ENCODE measurements at regions not wholly inside any gene's neighbourhood (a gene's known extent, or its start where the extent isn't known, plus 50 kb on each side); places are given as distances from the start of the nearest gene placed in this dataset.

DNA sequence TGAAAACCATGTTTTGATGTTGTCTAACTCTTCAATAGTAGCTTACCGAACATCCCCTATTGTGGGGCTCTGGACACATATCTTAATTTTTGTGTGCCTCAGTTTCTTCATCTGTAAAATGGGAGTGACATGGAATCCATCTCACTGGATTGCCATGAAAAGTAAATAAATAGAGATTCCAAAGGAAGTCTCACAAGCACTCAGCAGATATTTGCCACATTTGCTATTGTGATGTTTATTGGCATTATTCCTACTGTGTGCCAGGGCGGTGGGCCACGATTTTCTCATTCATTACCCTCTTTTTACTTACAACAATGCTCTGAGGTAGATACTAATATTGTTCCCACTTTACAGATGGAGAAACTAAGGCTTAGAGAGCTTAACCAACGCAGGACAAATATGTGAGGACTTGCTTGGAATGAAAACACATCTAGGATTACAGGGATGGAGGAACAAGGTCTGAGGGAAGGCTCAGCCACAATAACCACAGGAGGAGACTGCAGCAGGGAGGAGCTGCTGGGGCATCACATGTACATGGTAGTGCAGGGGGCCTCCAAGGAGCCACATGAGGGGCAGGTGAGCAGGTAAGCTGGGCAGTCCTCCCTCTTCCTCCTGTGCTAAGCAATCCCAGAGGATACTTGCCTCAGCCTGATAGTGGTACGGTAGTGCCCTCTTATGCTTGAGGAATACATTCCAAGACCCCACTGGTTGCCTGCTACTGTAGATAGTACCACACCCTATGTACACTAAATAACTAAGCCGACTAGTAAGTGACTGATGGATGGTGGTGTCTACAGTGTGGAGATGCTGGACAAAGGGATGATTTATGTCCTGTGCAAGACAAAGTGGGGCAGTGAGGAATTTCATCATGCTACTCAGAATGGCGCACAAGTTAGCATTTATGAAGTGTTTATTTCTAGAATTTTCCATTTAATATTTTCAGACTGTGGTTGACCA, 176.9 kb downstream of the FOXA2 start:
- no peak for DNase-seq (ENCODE audit: low spot score)

DNA sequence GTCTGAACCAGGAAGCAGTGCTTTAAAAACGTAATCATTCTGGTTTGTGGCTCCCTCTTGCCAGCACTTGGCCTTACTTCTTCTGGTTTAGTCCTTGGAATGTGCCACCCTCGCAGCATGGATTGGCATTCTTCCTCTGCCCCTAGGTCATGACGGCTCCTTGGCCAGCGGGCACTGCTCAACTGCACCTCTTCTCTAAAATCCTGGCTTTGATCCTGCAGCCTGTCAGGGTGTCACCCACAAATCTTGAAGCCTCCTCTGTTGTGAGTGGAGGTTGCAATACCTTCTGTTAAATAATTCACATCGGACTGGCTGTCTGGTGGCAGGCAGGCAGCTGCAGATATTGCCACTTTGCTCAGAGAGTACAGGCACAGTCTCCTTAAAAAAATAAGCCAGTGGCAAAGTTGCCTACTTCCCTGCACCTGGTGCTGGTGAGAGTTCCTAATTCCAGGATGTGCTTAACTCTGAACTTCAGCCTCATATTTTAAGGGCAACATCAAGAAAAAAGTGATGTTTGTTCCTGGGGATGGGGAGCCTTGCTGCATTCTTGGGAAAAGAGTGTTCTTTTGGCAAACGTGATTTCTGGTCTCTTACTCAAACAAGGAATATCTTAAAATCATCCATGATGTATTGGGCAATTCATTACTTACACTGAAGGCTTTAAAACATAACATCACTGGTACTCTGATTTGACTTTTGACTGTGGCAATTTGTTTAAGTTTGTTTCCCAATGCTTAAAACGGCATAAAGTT, 179.8 kb downstream of the FOXA2 start:
- DNase-seq (ENCODE audit: low spot score) = no peak

DNA sequence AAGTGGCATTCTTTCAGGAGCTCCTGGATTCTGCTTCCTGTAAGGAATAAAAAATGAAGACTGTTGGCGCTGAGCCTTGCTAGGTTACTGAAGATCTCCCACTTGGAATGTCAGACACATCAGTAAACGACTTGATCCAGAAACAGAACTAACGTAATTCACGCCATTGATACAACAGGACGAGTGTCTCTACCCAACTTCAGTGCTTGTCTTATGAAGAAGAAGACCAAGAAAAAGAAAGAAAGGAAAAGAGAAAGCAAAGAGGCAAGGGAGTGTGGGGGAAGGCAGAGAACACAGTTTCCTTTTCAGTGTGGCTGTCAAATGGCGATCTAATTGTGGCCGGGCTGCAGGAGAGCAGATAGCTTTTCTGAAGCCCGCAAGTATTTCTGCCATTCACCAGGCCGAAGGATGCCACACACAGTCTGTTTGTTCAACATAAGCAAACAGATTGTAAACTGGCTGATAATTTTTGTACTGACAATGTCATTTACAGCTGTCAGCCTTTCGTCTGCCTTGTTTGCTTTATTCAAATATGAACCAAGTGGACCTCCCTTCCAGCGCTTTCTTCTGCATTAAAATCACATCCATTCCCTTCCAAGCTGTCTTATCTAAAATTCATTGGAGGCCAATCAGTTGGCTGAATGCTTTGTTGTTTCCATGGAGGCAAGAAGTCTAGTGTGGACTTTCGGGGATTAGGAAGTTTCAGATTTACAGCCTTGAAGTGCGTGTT, 180.6 kb downstream of the FOXA2 start:
- no peak for DNase-seq (ENCODE audit: low spot score)

DNA sequence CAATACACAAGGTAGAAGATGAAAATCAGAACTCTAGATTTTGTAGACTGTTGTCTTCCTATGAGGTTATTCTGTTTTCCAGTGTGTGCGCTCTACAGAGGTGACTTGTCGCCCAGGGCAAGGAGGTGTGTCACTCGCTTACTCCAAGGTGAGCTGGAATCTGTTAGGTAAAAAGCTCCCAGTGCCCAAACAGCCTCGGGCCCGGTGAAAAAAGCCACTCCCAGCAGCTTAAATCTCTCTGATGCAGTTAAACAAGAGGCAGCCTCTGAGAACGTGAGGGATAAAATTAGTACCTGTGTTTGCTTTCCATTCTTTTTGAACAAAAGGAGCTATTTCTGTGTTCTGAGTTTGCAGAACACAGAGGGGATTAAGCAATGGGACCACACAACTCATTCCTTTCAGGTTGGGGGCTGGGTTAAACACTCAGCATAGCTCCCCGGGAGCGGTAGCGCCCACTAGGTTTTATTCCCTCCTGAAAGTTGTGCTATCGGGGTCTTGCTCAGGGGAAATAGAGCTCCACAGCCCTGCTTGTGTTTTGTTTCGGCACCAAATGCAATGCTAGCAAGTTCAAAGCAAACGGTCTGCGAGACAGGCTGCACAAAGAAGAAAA, 181.2 kb downstream of the FOXA2 start:
- DNase-seq (ENCODE audit: low spot score) = no peak

DNA sequence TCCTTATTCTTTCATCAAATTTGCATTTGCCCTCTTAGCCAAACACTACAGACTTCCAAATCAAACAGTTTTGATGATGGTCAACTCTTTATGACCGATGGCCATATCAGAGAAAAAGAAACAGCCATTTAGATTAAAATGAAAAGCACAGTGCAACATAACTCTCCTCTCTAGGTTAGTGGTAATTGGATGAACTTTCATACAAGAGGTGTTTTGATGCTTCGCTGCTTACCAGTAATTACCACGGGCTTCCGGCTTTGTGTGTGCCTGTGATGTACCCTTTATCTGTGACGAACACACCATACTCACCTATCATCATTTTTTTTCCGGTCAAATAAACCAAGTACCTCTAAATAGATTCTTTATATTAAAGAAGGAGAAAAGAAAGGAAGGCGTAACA, 181.8 kb downstream of the FOXA2 start:
- no peak for DNase-seq (ENCODE audit: low spot score)

DNA sequence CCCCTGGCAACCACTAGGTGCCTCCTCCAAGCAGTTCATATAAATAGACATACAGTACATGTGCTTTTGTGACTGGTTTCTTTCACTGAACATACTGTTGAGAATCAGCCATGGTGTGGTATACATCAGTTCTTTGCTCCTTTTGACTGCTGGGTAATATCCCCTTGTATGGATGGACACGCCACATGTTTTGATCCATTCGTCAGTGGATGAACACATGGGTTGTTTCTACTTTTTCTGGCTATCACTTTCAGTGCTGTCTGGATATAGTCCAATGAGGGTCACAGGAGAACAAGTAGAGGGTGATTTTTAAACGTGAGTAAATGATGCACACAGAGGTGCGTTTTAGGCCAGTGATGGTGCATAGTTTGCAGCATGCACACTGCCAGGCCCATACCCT, 183.9 kb downstream of the FOXA2 start:
- no peak for DNase-seq (ENCODE audit: low spot score)

DNA sequence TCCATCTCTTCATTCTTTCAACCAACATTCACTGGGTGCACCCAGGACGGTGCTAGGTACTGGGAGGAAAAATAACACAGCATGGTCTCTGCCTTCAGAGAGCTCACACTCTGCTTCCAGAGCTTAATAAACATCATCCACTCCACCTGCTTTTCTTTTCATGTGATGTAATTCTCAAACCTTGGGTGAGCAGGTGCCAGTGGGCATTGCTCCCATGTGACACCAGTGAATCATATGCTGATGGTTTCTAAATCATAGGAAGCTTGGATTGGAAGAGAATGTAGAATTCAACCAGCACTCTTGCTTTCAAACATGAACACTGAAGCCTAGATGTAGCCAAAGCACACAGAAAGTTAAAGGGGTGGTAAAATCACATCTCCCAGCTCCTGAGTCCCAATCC, 189.8 kb downstream of the FOXA2 start:
- no peak for DNase-seq (ENCODE audit: low spot score)

DNA sequence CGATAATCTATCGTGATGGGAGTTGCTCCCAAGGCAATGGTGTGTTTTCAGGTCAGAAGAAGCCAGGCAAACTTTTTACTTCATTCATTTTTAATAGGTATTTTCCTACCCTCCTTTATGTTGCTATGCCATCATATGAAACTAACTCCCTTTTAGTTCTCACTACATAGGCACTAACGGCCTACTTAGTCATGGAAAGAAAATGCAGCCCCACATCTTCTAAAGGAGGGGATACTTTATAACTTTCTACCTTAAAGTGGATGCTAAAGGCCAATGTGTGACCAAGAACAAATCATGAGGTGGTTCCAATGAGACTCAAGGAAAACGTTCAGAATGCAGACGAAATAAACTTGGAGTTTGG, 193.8 kb downstream of the FOXA2 start:
- DNase-seq (ENCODE audit: low spot score) = no peak

DNA sequence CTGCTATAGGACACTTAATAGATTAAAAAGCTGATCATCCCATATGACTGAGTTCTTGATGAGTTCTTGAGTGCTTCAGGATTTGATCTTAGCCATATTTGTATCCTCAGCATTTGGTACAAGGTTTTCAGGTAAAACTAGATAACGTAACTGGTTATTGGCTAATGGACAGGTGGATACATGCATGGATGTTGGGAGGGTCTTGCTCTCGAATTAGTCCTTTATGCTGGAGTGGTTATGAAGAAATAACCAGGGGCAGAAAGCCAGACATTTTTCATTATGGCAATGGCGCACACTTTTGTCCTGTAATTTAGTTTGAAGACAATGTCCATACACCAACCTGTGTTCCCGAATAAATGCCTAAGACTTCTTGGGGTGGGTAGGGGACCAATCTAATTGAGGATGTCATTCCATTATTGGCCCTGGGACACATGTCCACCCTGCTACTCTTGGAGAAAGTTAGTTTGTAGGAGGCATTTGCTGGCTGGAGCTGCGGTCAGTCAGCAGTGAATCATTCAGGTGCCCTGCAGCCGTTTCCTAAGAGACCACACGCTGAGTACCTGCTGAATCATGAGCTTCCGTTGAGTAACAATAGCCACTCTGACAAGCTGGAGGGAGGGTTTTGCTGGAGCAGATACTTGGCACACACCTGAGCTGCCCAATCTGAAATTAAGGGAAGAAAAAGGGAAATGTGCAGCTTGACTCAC, 194.4 kb downstream of the FOXA2 start:
- DNase-seq (ENCODE audit: low spot score) = no peak

DNA sequence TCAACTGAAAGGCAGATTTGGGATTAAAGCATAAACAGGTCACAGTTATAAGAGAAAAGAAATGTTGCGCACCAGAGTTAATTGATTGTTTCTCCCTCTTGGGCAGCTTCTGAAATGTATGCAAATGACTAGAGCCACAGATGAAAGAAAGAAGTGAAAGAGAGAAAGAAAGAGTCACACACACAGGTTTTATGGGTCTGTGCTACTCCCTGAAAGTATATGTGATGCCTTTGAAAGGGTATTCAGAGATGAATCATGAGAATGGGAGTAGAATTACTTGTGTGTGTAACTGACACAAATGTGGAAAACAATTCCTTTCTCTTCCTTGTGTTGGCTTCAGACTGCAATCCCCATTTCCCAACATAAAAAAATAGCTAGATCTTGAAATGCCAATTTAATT, 196.9 kb downstream of the FOXA2 start:
- no peak for DNase-seq (ENCODE audit: low spot score)

DNA sequence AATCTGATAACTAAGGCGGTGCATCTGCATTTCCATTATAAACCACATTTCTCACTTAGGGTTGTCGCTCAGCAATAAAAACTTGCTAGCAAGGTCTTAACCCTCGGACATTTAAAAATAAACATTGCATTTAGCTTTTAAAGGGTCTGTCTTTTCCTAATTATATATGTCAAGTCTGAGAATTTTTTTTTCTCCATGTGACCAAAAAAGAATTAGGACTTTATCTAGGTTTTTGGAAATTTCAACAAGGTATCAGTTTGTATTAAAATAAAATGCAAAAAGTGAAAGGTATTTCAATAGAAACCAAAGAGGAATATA, 198.1 kb downstream of the FOXA2 start:
- DNase-seq (ENCODE audit: low spot score) = no peak

DNA sequence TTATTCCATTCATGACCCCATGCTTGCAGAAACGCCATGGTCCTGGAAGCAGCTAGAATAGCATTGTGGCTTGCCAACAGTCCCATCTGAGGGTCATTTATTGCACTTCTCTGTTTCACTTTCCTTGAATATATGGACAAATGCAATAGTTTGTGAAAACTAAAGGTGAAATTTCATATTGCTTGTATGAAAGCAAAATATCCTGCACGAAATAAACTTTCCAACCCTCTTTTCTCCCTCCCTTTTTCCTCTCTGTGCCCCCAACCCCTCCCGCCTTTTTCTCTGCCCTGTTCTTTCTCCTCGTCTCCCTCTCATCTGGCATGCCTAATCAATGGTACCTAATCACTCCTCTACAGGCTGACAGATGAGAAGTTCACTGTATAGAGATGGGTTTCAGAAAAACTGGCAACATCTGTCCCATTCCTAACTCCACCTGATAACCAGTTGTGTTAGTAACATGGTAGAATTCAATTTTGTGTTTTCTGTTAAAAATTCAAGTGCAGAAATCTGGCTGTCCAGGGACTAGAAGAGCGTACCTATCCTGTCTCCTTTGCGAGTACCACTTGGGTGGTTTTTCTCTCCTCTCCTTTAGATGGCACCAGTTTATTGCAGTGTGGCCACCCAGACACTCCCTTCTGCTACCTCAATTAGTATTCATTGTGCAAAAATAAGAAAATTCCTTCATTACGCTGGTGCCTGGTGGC, 198.6 kb downstream of the FOXA2 start:
- DNase-seq (ENCODE audit: low spot score) = no peak

DNA sequence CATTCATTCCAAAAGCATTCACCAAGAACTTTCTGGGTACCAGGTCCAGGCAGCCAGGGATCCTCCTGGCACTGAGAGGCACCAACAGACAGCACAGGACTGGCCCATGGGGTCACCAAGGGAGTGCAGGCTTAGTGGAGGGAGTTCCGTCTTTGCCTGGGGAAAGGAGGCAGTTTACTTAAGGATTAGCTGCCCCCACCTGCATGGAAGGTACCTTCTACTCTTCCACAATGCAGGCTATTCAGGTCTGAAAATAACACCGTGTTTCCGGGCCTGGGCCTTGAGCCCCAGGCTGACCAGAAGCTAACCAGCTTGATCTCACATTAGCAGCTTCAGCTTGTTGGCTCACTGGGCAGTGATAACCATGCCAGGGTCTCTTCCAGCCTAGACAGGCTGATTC, 199.4 kb downstream of the FOXA2 start:
- no peak for DNase-seq (ENCODE audit: low spot score)

DNA sequence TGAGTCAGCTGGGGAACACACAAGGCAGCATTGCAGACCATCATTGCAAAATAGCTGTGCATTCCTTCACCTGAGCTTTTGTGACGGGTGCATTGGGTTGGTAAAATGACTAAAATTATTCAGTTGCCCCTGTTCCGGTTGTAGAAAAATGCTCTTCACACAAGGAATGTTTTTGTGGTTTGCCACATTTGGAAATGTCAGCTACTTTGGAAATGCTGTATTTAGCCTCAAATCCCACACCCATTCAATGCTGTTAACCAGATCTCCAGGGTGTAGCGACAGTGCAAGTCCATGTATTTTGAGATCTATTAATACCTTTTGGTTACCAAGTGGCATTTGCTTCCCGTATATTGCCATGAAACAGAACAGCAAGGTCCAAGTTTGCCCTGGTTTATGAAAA, 201.2 kb downstream of the FOXA2 start:
- no peak for DNase-seq (ENCODE audit: low spot score)

DNA sequence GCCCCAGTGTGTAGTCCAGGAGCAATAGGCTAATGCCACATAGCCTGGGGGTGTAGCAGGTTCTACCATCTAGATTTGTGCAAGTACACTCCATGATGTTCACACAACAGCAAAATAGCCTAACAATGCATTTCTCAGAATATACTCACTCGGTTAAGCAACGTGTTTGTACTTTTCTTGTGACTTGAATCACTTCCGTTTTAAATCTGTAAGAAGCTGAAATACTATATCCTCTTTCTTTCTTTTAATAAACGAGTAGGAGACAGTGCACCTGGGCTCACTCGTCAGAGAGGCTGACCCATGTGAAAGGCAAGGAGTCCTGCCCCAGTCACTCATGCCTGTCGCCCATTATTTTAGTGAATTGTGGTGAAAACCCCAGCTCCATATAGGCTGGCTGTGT, 201.6 kb downstream of the FOXA2 start:
- no peak for DNase-seq (ENCODE audit: low spot score)

DNA sequence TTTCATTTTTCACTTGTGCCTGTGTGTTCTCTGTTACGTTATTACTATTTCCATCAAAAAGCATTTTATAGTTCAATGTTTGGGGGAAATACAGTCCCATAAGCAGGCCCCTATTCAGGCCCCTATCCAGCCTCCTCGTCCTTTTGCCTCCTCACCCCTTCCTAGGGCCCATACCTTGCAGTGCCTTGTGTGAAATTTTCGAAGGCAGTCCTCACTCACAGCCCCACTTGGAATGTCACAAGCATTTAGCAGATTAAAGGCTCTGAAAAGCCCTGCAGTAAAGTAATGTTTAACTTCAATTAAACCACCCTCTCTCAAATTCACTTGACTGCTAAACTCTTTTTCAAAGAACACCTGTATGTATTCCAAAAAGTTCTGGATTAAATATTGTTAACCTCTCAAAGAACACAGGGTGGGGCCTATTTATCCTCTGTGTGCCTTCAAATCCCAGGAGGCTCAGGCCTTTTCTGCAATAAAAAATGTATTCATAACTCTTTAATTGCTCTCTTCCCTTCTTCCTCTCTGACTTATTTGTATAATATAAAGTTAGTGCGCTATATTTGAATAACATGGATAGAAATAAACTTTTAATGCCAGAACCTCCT, 202.5 kb downstream of the FOXA2 start:
- DNase-seq (ENCODE audit: low spot score) = no peak

DNA sequence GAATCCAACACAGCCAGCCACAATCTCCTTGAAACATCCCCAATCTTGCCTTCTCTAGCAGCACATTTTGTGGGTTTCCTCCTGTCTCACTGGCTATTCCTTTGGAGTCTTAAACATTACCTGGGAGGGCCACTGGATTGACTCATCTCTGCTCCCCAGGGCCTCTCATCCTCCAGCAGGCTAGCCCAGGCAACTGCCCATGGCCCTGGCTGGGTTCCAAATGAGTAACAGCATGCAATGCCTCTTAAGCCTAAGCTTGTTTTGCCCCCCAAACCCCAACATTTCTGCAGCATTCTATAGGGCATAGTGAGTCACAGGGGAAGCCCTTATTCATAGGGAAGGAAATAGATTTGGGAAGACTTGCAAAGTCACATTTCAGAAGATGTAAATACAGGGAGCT, 204.9 kb downstream of the FOXA2 start:
- no peak for DNase-seq (ENCODE audit: low spot score)

DNA sequence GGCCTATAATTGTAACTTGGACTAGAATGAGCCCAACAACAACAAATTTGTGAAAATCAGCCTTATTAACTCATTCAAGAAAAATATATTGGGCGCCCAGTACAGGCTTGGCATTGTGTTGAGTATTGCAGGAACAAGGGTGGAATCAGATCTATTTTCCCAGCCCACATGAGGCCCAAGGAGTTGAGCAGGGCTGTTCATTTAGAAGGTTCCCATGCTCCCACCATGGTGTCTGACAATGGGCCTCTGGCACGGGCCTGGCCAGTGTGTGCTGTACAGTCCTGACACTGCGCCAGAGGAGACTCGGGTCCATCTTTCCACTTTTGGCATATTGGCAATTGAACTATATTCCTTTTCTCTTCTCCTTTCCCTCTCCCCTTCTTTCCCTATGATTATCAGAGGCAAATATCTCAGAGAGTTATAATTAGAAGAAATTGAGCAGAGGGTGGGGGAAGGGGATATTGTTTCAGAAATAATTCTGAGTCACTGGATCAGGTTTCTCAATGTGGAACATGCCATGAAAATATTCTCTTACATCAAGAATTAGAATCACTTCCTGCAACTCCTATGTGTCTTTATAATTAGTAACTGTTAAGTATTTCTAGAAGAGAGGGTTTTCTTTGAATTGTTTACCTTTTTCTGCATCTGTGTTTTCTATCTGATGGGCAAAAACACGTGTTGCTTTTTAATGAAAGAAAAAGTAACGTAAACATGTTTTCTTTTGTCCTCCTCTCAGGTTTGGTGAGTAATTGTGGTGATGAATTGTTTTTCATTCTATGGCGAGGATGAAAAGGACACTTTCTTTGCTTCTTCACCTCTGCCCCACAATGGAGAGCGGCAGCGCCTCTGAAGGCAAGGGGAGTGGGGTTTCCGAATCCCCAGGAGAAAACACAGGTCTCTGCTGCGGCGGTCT, 209.4 kb downstream of the FOXA2 start:
- DNase-seq (ENCODE audit: low spot score) = no peak

DNA sequence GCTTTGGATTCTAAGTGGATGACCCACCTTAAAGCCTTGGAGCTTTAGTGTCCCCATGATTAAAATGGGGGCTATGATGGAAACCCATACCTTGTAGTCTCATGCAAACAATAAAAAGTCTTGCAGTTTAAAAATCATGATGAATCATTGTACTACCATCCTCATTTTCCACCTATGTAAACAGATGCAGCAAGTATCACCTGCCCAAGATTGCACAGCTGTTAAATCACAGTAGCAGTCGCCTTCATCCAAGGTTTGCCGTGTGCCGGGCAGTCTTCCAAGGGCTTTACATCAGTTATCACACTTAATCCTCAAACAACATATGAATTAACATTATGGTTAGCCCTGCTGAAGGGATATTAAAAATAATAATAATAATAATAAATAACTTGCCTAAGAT, 210.3 kb downstream of the FOXA2 start:
- DNase-seq (ENCODE audit: low spot score) = no peak

All from SK-N-DZ (cell line).